ENCODE measurements at regions not wholly inside any gene's neighbourhood (a gene's known extent, or its start where the extent isn't known, plus 50 kb on each side); places are given as distances from the start of the nearest gene placed in this dataset.

DNA sequence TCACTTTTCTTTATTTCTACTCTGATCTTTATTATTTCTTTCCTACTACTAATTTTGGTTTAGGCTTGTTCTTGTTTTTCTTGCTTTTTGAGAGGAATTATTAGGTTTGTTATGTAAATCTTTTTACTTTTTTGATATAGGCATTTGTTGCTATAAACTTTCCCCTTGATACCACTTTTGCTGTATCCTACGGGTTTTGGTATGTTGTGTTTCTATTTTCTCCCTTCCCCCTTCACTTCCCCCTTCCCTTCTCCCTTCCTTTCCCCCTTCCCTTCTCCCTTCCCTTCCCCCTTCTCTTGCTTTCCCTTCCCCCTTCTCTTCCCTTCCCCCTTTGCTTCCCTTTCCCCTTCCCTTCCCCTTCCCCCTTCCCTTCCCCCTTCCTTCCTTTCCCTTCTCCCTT lies 529.6 kb downstream of the RAB38 start:
- Histone ChIP-seq H3K27ac (no peak overlapping the region), H3K9me3 (no peaks in the 10 kb centered on the region), H3K4me1 (no peaks in the 10 kb centered on the region), H3K36me3 (no peaks in the 10 kb centered on the region), H3K27me3 (no peaks in the 10 kb centered on the region), H3K4me3 (no peak overlapping the region)
- intact Hi-C loops (cut with DNase I): no loop called here
- TF ChIP-seq POLR2A (IDR thresholded peaks at IDR 0.05) (no peak), POLR2AphosphoS5 (IDR thresholded peaks at IDR 0.05; ENCODE audit: insufficient read depth in 1 of 2, low read depth in 1 of 2) (no peak)
- TF ChIP-seq, protein P1, sequence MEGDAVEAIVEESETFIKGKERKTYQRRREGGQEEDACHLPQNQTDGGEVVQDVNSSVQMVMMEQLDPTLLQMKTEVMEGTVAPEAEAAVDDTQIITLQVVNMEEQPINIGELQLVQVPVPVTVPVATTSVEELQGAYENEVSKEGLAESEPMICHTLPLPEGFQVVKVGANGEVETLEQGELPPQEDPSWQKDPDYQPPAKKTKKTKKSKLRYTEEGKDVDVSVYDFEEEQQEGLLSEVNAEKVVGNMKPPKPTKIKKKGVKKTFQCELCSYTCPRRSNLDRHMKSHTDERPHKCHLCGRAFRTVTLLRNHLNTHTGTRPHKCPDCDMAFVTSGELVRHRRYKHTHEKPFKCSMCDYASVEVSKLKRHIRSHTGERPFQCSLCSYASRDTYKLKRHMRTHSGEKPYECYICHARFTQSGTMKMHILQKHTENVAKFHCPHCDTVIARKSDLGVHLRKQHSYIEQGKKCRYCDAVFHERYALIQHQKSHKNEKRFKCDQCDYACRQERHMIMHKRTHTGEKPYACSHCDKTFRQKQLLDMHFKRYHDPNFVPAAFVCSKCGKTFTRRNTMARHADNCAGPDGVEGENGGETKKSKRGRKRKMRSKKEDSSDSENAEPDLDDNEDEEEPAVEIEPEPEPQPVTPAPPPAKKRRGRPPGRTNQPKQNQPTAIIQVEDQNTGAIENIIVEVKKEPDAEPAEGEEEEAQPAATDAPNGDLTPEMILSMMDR (IDR thresholded peaks at IDR 0.05): no peak
- DNase-seq (ENCODE audit: extremely low spot score in 2 of 2): no peak

GRCh38 chr11:87639753-87640364 lies 535.4 kb downstream of the RAB38 start:
- TF ChIP-seq POLR2AphosphoS5 (IDR thresholded peaks at IDR 0.05; ENCODE audit: insufficient read depth in 1 of 2, low read depth in 1 of 2) (no peak), POLR2A (IDR thresholded peaks at IDR 0.05) (no peak)
- TF ChIP-seq, protein P1 (IDR thresholded peaks at IDR 0.05): no peak
- DNase-seq (ENCODE audit: extremely low spot score in 2 of 2): no peak
- Histone ChIP-seq H3K36me3 (no peaks in the 10 kb centered on the region), H3K27me3 (no peaks in the 10 kb centered on the region), H3K9me3 (no peaks in the 10 kb centered on the region), H3K4me3 (no peak overlapping the region), H3K4me1 (no peaks in the 10 kb centered on the region), H3K27ac (no peak overlapping the region)
- intact Hi-C loops (cut with DNase I): no loop called here

DNA sequence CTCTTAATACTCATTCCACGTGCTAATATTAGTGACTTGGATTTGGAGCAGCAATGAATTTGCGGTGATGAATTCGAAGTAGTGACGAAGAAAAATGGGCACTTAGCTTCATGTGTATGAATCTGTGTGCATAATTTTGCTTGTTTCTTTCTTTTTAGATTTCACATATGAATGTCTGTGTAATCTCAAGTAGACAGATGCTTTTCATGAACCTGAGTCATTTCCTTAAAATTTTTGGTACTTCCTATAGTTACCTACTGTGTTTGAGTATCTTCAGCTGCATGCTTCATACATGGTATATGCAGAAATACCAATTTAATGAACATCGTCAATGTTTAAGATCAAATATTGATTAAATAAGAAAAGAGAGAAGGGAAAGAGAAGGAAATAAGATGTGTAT lies 540.2 kb downstream of the RAB38 start:
- no peaks in the 10 kb centered on the region for H3K36me3 ChIP-seq
- TF ChIP-seq POLR2AphosphoS5 (IDR thresholded peaks at IDR 0.05; ENCODE audit: insufficient read depth in 1 of 2, low read depth in 1 of 2) (no peak), POLR2A (IDR thresholded peaks at IDR 0.05) (no peak)
- TF ChIP-seq, protein P1 (IDR thresholded peaks at IDR 0.05): no peak
- DNase-seq (ENCODE audit: extremely low spot score in 2 of 2): no peak
- H3K9me3 ChIP-seq: no peaks in the 10 kb centered on the region
- intact Hi-C loops (cut with DNase I): no loop called here
- no peak overlapping the region for H3K27ac ChIP-seq
- no peaks in the 10 kb centered on the region for H3K27me3 ChIP-seq
- H3K4me1 ChIP-seq: no peaks in the 10 kb centered on the region
- no peak overlapping the region for H3K4me3 ChIP-seq

- Histone ChIP-seq H3K4me1 (no peaks in the 10 kb centered on the region), H3K27me3 (no peaks in the 10 kb centered on the region), H3K27ac (no peak overlapping the region), H3K4me3 (no peak overlapping the region), H3K9me3 (no peaks in the 10 kb centered on the region), H3K36me3 (no peaks in the 10 kb centered on the region)
- DNase-seq (ENCODE audit: extremely low spot score in 2 of 2): no peak
- intact Hi-C loops (cut with DNase I): no loop called here
- TF ChIP-seq POLR2A (IDR thresholded peaks at IDR 0.05): no peak
- TF ChIP-seq, protein P1 (IDR thresholded peaks at IDR 0.05): no peak
- TF ChIP-seq POLR2AphosphoS5 (IDR thresholded peaks at IDR 0.05; ENCODE audit: insufficient read depth in 1 of 2, low read depth in 1 of 2): no peak
Observed at GRCh38 chr11:87634331-87634730, 540.9 kb downstream of the RAB38 start.

- no peaks in the 10 kb centered on the region for H3K9me3 ChIP-seq
- no peak overlapping the region for H3K4me3 ChIP-seq
- no peaks in the 10 kb centered on the region for H3K4me1 ChIP-seq
- no peak for TF ChIP-seq POLR2AphosphoS5 (IDR thresholded peaks at IDR 0.05; ENCODE audit: insufficient read depth in 1 of 2, low read depth in 1 of 2)
- TF ChIP-seq POLR2A (IDR thresholded peaks at IDR 0.05): no peak
- TF ChIP-seq, protein P1 (IDR thresholded peaks at IDR 0.05): no peak
- DNase-seq (ENCODE audit: extremely low spot score in 2 of 2): no peak
- H3K27ac ChIP-seq: no peak overlapping the region
- H3K36me3 ChIP-seq: no peaks in the 10 kb centered on the region
- intact Hi-C loops (cut with DNase I): no loop called here
- no peaks in the 10 kb centered on the region for H3K27me3 ChIP-seq
Observed at GRCh38 chr11:87628957-87629356, 546.3 kb downstream of the RAB38 start.

All from vagina (tissue), 2 donors.